22Rv1 (cell line): ENCODE measurements at regions not wholly inside any gene's neighbourhood (a gene's known extent, or its start where the extent isn't known, plus 50 kb on each side); places are given as distances from the start of the nearest gene placed in this dataset.
"Not testable (repeated sequence)": the region's sequence is repeated elsewhere in the genome, so short reads cannot be mapped to it uniquely, and the experiment has no call there.

Experiments
- H3K27ac ChIP-seq: fragments of 450-650 bp; 2 replicates; pipeline ENCODE4 v1.5.1; 2017
- CTCF ChIP-seq: fragments of 450-650 bp; IDR thresholded peaks from 2 replicates; pipeline ENCODE4 v1.5.1; 2017; ENCODE audit warnings: mild to moderate bottlenecking
- ZFX ChIP-seq: fragments of 450-650 bp; IDR thresholded peaks from 2 replicates; pipeline ENCODE4 v1.6.1; 2017; ENCODE audit warnings: antibody characterized with exemption, borderline replicate concordance

GRCh38 chrX:95950679-95951078, 734.0 kb upstream of the DIAPH2 start:
- TF ChIP-seq ZFX (no peak), CTCF (no peak)
- H3K27ac ChIP-seq = no peak overlapping the region

- TF ChIP-seq CTCF (no peak), ZFX (no peak)
- no peak overlapping the region for H3K27ac ChIP-seq
These were observed 731.1 kb upstream of the DIAPH2 start for GRCh38 chrX:95953564-95953963.

GRCh38 chrX:95956745-95957144, 727.9 kb upstream of the DIAPH2 start:
- no peak for TF ChIP-seq CTCF
- TF ChIP-seq ZFX = no peak
- no peak overlapping the region for H3K27ac ChIP-seq

- H3K27ac ChIP-seq = not testable (repeated sequence)
These were observed 711.1 kb upstream of the DIAPH2 start for GRCh38 chrX:95973456-95974095.

- TF ChIP-seq CTCF = no peak
- no peak for TF ChIP-seq ZFX
- H3K27ac ChIP-seq = no peak overlapping the region
These were observed 710.6 kb upstream of the DIAPH2 start for GRCh38 chrX:95974096-95974470.

- TF ChIP-seq CTCF = no peak
- TF ChIP-seq ZFX = no peak
- H3K27ac ChIP-seq = no peak overlapping the region
These were observed 709.8 kb upstream of the DIAPH2 start for GRCh38 chrX:95974890-95975289.

GRCh38 chrX:95995583-95995982, 689.1 kb upstream of the DIAPH2 start:
- TF ChIP-seq ZFX = no peak
- no peak for TF ChIP-seq CTCF
- no peak overlapping the region for H3K27ac ChIP-seq

- TF ChIP-seq ZFX (no peak), CTCF (no peak)
- H3K27ac ChIP-seq = no peak overlapping the region
These were observed 688.3 kb upstream of the DIAPH2 start for GRCh38 chrX:95996294-95996693.
